ENCODE measurements at regions not wholly inside any gene's neighbourhood (a gene's known extent, or its start where the extent isn't known, plus 50 kb on each side); places are given as distances from the start of the nearest gene placed in this dataset.
A peak's percentile ranks its signal among the peaks of the same experiment; 100 is the strongest.

GRCh38 chr14:44803239-44803905 is 158.4 kb downstream of the KLHL28 start:
- H3K27me3 ChIP-seq (replicated peaks; ENCODE audit: insufficient read depth, low read length), result no peaks in the 10 kb centered on the region
- H3K36me3 ChIP-seq (replicated peaks; ENCODE audit: insufficient read depth, low read length), result no peaks in the 10 kb centered on the region
- no peak overlapping the region for H3K27ac ChIP-seq (ENCODE audit: low read length)
- H3K4me2 ChIP-seq (ENCODE audit: low read depth, low read length), result no peak overlapping the region
- H3K9me3 ChIP-seq (replicated peaks; ENCODE audit: insufficient read depth, low read length), result no peaks in the 10 kb centered on the region
- H4K20me1 ChIP-seq (ENCODE audit: insufficient read depth, low read length), result no peaks in the 10 kb centered on the region
- no peaks in the 10 kb centered on the region for H3K4me1 ChIP-seq (ENCODE audit: low read length)
- TF ChIP-seq EZH2phosphoT487 (IDR thresholded peaks at IDR 0.05; ENCODE audit: low read length), result no peak
- TF ChIP-seq, protein P1, sequence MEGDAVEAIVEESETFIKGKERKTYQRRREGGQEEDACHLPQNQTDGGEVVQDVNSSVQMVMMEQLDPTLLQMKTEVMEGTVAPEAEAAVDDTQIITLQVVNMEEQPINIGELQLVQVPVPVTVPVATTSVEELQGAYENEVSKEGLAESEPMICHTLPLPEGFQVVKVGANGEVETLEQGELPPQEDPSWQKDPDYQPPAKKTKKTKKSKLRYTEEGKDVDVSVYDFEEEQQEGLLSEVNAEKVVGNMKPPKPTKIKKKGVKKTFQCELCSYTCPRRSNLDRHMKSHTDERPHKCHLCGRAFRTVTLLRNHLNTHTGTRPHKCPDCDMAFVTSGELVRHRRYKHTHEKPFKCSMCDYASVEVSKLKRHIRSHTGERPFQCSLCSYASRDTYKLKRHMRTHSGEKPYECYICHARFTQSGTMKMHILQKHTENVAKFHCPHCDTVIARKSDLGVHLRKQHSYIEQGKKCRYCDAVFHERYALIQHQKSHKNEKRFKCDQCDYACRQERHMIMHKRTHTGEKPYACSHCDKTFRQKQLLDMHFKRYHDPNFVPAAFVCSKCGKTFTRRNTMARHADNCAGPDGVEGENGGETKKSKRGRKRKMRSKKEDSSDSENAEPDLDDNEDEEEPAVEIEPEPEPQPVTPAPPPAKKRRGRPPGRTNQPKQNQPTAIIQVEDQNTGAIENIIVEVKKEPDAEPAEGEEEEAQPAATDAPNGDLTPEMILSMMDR (IDR thresholded peaks at IDR 0.05; ENCODE audit: low read length), result peak; percentile 47
- H3K4me3 ChIP-seq (ENCODE audit: low read length), result no peak overlapping the region
- no peaks in the 10 kb centered on the region for H3F3A ChIP-seq (ENCODE audit: insufficient read depth, low read length)
- H2AFZ ChIP-seq (ENCODE audit: low read length), result no peak overlapping the region
- DNase-seq, result peak; percentile 29
- H3K9ac ChIP-seq (ENCODE audit: low read length), result no peak overlapping the region
- H3K9me2 ChIP-seq (replicated peaks; ENCODE audit: insufficient read depth, low read length), result no peaks in the 10 kb centered on the region
- H3K79me2 ChIP-seq (ENCODE audit: low read length), result no peaks in the 10 kb centered on the region

DNA sequence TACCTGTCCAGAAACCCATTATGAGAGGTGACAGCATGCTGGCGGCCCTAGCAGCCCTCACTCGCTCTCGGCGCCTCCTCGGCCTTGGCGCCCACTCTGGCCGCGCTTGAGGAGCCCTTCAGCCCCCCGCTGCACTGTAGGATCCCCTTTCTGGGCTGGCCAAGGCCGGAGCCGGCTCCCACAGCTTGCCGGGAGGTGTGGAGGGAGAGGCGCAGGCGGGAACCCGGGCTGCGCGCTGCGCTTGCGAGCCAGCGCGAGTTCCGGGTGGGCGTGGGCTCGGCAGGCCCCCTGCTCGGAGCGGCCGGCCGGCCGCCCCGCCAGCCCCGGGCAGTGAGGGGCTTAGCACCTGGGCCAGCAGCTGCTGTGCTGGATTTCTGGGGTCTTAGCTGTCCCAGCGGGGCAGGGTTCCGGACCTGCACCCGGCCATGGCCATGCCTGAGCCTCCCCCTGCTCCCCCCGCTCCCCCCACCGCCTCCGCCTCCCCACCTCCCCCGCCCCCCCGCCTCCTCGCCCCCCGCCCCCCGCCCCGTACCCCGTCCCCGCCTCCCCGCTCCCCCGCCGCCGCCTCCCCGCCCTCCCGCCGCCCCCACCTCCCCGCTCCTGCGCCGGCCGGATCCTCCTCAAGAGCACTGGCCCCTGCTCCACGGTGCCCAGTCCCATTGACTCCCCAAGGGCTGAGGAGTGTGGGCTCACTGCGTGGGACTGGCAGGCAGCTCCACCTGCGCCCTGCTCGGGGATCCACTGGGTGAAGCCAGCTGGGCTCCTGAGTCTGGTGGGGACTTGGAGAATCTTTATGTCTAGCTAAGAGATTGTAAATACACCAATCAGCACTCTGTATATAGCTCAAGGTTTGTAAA is 163.1 kb downstream of the KLHL28 start:
- no peak for TF ChIP-seq EZH2 (optimal IDR thresholded peaks at IDR 0.05; ENCODE audit: low read depth, low read length)
- TF ChIP-seq EZH2phosphoT487 (IDR thresholded peaks at IDR 0.05; ENCODE audit: low read length), result no peak
- TF ChIP-seq, protein P1 (IDR thresholded peaks at IDR 0.05; ENCODE audit: low read length), result no peak
- Histone ChIP-seq H3K79me2 (ENCODE audit: low read length) (no peaks in the 10 kb centered on the region), H3K9me2 (replicated peaks; ENCODE audit: insufficient read depth, low read length) (no peaks in the 10 kb centered on the region), H3K4me2 (ENCODE audit: low read depth, low read length) (no peak overlapping the region), H4K20me1 (ENCODE audit: insufficient read depth, low read length) (no peaks in the 10 kb centered on the region), H3K27ac (ENCODE audit: low read length) (no peak overlapping the region), H3K27me3 (replicated peaks; ENCODE audit: insufficient read depth, low read length) (no peaks in the 10 kb centered on the region), H3K9me3 (replicated peaks; ENCODE audit: insufficient read depth, low read length) (no peaks in the 10 kb centered on the region), H3K9ac (ENCODE audit: low read length) (no peak overlapping the region), H3K4me3 (ENCODE audit: low read length) (no peak overlapping the region), H3K4me1 (ENCODE audit: low read length) (no peaks in the 10 kb centered on the region), H3K36me3 (replicated peaks; ENCODE audit: insufficient read depth, low read length) (no peaks in the 10 kb centered on the region), H3F3A (ENCODE audit: insufficient read depth, low read length) (no peaks in the 10 kb centered on the region), H2AFZ (ENCODE audit: low read length) (no peak overlapping the region)
- DNase-seq, result no peak

DNA sequence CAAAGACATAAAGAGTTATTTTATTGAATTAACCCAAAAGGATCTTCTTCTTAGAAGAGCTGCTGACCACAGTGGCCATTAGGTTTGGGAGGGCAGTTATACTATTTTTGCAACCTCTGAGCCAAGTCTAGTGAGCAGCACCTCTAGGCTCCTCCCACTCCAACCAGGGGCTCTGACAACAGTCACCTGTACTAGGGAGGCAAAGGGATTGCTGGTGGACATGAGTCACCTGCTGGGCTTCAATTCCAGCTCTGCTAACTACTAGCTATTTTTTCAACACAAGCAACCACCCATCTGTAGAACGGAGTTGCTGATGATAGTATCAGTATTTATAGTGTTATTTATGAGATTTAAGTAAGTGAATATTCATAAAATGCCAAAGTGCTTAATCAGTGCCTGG is 166.0 kb downstream of the KLHL28 start:
- H3K36me3 ChIP-seq (replicated peaks; ENCODE audit: insufficient read depth, low read length), result no peaks in the 10 kb centered on the region
- H3K9ac ChIP-seq (ENCODE audit: low read length), result no peak overlapping the region
- H4K20me1 ChIP-seq (ENCODE audit: insufficient read depth, low read length), result no peaks in the 10 kb centered on the region
- H3K9me2 ChIP-seq (replicated peaks; ENCODE audit: insufficient read depth, low read length), result no peaks in the 10 kb centered on the region
- no peak overlapping the region for H2AFZ ChIP-seq (ENCODE audit: low read length)
- no peak overlapping the region for H3K27ac ChIP-seq (ENCODE audit: low read length)
- no peaks in the 10 kb centered on the region for H3K79me2 ChIP-seq (ENCODE audit: low read length)
- H3K27me3 ChIP-seq (replicated peaks; ENCODE audit: insufficient read depth, low read length), result no peaks in the 10 kb centered on the region
- H3K4me3 ChIP-seq (ENCODE audit: low read length), result no peak overlapping the region
- no peak overlapping the region for H3K4me2 ChIP-seq (ENCODE audit: low read depth, low read length)
- TF ChIP-seq EZH2phosphoT487 (IDR thresholded peaks at IDR 0.05; ENCODE audit: low read length) (no peak), EZH2 (optimal IDR thresholded peaks at IDR 0.05; ENCODE audit: low read depth, low read length) (no peak)
- TF ChIP-seq, protein P1 (IDR thresholded peaks at IDR 0.05; ENCODE audit: low read length), result no peak
- no peaks in the 10 kb centered on the region for H3K9me3 ChIP-seq (replicated peaks; ENCODE audit: insufficient read depth, low read length)
- no peak for DNase-seq
- H3K4me1 ChIP-seq (ENCODE audit: low read length), result no peaks in the 10 kb centered on the region
- no peaks in the 10 kb centered on the region for H3F3A ChIP-seq (ENCODE audit: insufficient read depth, low read length)

Measured in MM.1S (cell line).